ENCODE measurements at regions not wholly inside any gene's neighbourhood (a gene's known extent, or its start where the extent isn't known, plus 50 kb on each side); places are given as distances from the start of the nearest gene placed in this dataset.

DNA sequence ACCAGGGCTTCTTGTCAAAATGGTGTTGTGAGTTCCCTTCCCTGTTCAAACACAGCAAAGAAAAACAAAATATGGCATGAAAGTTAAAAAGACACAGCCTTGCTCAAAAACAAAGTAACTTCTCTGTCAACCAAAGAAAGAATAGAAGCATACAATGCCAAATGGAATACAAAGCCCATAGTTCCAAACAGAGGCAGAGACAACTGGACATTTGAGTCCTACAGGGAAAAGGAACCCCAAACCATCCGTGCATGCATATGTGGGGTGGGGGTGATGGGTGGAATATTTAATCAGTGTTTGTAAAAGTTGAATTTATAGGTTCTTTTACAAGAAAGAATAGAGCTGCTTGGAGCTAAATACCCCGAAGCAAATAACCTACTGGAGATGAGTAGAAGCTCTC is 218.7 kb downstream of the FAM76B start:
- ATAC-seq (ENCODE audit: low read depth in 2 of 2) (no peak), DNase-seq (no peak)
- peaks cover 14% of the 10 kb centered on the region for H3K36me3 Mint-ChIP-seq
- H3K9me3 Mint-ChIP-seq, result peaks cover 0 to 14% (median 2%) of the 10 kb centered on the region in 7 donors
- H3K4me1 Mint-ChIP-seq, result peaks cover 5 to 13% (median 7%) of the 10 kb centered on the region in 4 donors
- H3K4me3 Mint-ChIP-seq, result no peak overlapping the region
- Histone ChIP-seq H3K36me3 (ENCODE audit: control insufficient read depth, insufficient read depth, low read length) (no peaks in the 10 kb centered on the region), H3K9me3 (ENCODE audit: control insufficient read depth in 2 of 2, low read length in 2 of 2) (peaks cover 11 to 15% of the 10 kb centered on the region in 2 experiments), H3K4me1 (ENCODE audit: control insufficient read depth, insufficient read depth, low read length, poor library complexity, severe bottlenecking) (no peaks in the 10 kb centered on the region), H3K4me3 (ENCODE audit: low read depth, low read length) (no peak overlapping the region), H3K27ac (ENCODE audit: insufficient read depth, low read length, poor library complexity, severe bottlenecking) (no peak overlapping the region), H3K27me3 (ENCODE audit: control insufficient read depth, insufficient read depth, low read length) (peaks cover 3% of the 10 kb centered on the region)
- H3K27ac Mint-ChIP-seq, result peak overlapping the region in 1 of 3 donors; percentile 9
- H3K27me3 Mint-ChIP-seq, result peaks cover 6% of the 10 kb centered on the region

DNA sequence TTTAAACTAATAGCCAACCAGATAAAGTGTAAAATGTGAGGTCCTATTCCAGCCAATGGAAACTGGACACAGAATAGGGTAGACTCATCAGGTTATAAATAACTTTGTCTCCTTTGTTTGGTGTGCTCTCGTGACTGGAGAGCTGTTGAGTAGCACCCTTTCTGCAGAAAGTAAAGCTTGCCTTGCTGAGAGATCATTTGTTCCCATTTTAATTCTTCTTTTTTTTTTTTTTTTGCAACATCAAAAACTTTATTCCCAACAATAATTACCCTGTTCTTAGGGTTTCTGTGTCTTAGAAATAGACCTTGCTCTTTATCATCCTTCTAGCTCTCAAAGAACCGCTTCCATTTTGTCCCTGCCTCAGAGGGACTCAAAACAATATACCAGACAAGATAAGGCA is 220.4 kb downstream of the FAM76B start:
- H3K9me3 Mint-ChIP-seq, result peaks cover 0 to 14% (median 2%) of the 10 kb centered on the region in 7 donors
- peaks cover 11 to 15% of the 10 kb centered on the region in 2 experiments for H3K9me3 ChIP-seq (ENCODE audit: control insufficient read depth in 2 of 2, low read length in 2 of 2)
- H3K4me1 Mint-ChIP-seq, result peaks cover 9 to 21% (median 15%) of the 10 kb centered on the region in 4 donors
- no peak for DNase-seq
- H3K36me3 ChIP-seq (ENCODE audit: control insufficient read depth, insufficient read depth, low read length), result no peaks in the 10 kb centered on the region
- peaks cover 6% of the 10 kb centered on the region for H3K27me3 Mint-ChIP-seq
- H3K27ac ChIP-seq (ENCODE audit: insufficient read depth, low read length, poor library complexity, severe bottlenecking), result no peak overlapping the region
- ATAC-seq (ENCODE audit: low read depth in 2 of 2), result no peak
- H3K4me3 ChIP-seq (ENCODE audit: low read depth, low read length), result no peak overlapping the region
- peaks cover 14% of the 10 kb centered on the region for H3K36me3 Mint-ChIP-seq
- no peaks in the 10 kb centered on the region for H3K4me1 ChIP-seq (ENCODE audit: control insufficient read depth, insufficient read depth, low read length, poor library complexity, severe bottlenecking)
- H3K27me3 ChIP-seq (ENCODE audit: control insufficient read depth, insufficient read depth, low read length), result peaks cover 3% of the 10 kb centered on the region
- H3K27ac Mint-ChIP-seq, result no peak overlapping the region
- no peak overlapping the region for H3K4me3 Mint-ChIP-seq

DNA sequence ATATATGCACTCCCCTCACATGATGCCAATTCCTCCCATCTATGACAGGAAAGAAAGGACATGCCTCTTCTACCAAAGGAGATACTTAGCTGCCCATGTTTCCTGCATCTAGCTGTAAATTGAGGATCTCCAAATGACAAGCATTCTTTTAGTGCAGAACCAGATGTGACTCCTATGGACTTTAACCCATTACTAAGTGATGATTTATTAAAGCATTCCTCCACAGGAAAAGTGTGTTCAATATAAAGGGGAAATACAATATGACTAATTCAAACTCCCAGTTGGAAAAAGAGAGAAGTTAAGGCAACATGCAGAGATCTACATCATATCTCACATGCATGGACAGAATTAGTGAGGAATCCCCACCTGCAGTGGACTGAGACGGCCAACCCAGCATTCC is 221.3 kb downstream of the FAM76B start:
- peaks cover 11 to 27% (median 15%) of the 10 kb centered on the region in 4 donors for H3K4me1 Mint-ChIP-seq
- ATAC-seq (ENCODE audit: low read depth in 2 of 2) (no peak), DNase-seq (no peak)
- Histone ChIP-seq H3K27ac (ENCODE audit: insufficient read depth, low read length, poor library complexity, severe bottlenecking) (no peak overlapping the region), H3K9me3 (ENCODE audit: control insufficient read depth in 2 of 2, low read length in 2 of 2) (peaks cover 11 to 15% of the 10 kb centered on the region in 2 experiments), H3K36me3 (ENCODE audit: control insufficient read depth, insufficient read depth, low read length) (no peaks in the 10 kb centered on the region), H3K4me1 (ENCODE audit: control insufficient read depth, insufficient read depth, low read length, poor library complexity, severe bottlenecking) (no peaks in the 10 kb centered on the region), H3K4me3 (ENCODE audit: low read depth, low read length) (no peak overlapping the region), H3K27me3 (ENCODE audit: control insufficient read depth, insufficient read depth, low read length) (peaks cover 3% of the 10 kb centered on the region)
- no peak overlapping the region for H3K4me3 Mint-ChIP-seq
- H3K27me3 Mint-ChIP-seq, result peaks cover 6% of the 10 kb centered on the region
- peaks cover 14% of the 10 kb centered on the region for H3K36me3 Mint-ChIP-seq
- peaks cover 0 to 14% (median 2%) of the 10 kb centered on the region in 7 donors for H3K9me3 Mint-ChIP-seq
- H3K27ac Mint-ChIP-seq, result no peak overlapping the region

DNA sequence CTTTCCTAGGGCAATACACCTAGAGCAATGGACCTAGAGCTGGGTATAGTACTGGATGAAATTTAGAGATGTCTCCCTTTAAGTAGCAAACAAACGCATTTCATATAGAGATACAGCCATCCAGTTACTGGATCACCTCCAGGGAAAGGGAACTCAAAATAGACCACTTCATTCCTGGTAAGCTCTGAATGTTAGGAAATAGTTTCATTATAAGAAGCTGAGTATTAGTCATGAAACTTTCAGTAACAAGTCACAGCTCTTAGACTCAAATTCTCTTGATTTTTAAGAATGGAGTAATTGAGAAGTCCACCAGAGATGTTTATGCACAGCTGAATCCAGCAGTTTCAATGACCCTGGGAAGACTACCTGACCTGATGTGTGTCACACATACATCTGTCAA is 221.9 kb downstream of the FAM76B start:
- H3K4me1 ChIP-seq (ENCODE audit: control insufficient read depth, insufficient read depth, low read length, poor library complexity, severe bottlenecking), result no peaks in the 10 kb centered on the region
- H3K4me1 Mint-ChIP-seq, result peaks cover 11 to 28% (median 14%) of the 10 kb centered on the region in 4 donors
- H3K9me3 ChIP-seq (ENCODE audit: control insufficient read depth in 2 of 2, low read length in 2 of 2), result peaks cover 11 to 15% of the 10 kb centered on the region in 2 experiments
- H3K36me3 Mint-ChIP-seq, result peaks cover 16% of the 10 kb centered on the region
- no peak overlapping the region for H3K27ac ChIP-seq (ENCODE audit: insufficient read depth, low read length, poor library complexity, severe bottlenecking)
- H3K4me3 ChIP-seq (ENCODE audit: low read depth, low read length), result no peak overlapping the region
- no peaks in the 10 kb centered on the region for H3K36me3 ChIP-seq (ENCODE audit: control insufficient read depth, insufficient read depth, low read length)
- DNase-seq (no peak), ATAC-seq (ENCODE audit: low read depth in 2 of 2) (no peak)
- H3K27me3 Mint-ChIP-seq, result peaks cover 6% of the 10 kb centered on the region
- H3K27ac Mint-ChIP-seq, result no peak overlapping the region
- no peak overlapping the region for H3K4me3 Mint-ChIP-seq
- H3K27me3 ChIP-seq (ENCODE audit: control insufficient read depth, insufficient read depth, low read length), result peaks cover 3% of the 10 kb centered on the region
- H3K9me3 Mint-ChIP-seq, result peaks cover 0 to 14% (median 2%) of the 10 kb centered on the region in 7 donors

DNA sequence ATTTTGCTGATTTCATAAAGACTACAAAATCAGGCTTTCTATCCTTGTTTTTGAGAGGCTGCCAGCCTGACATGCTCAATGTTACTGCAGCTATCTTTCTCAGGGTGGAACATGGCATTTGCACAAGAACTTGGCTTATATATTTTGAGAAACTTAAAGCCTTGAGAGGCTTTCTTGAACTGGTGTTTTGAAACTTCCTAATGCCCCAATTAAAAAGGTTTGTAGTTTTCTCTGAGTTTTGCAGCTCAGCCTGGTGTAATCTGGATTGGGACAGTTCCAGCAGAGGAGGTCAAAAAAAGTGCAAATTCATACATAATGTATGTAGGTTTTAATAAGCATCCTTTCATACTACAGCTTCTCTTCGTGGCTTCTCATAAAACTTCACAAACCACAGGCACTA is 223.4 kb downstream of the FAM76B start:
- peaks cover 6% of the 10 kb centered on the region for H3K27me3 Mint-ChIP-seq
- H3K4me3 ChIP-seq (ENCODE audit: low read depth, low read length), result no peak overlapping the region
- H3K27ac ChIP-seq (ENCODE audit: insufficient read depth, low read length, poor library complexity, severe bottlenecking), result no peak overlapping the region
- H3K9me3 Mint-ChIP-seq, result peaks cover 0 to 14% (median 2%) of the 10 kb centered on the region in 7 donors
- DNase-seq, result no peak
- H3K27me3 ChIP-seq (ENCODE audit: control insufficient read depth, insufficient read depth, low read length), result peaks cover 3% of the 10 kb centered on the region
- peaks cover 23% of the 10 kb centered on the region for H3K36me3 Mint-ChIP-seq
- H3K4me3 Mint-ChIP-seq, result no peak overlapping the region
- H3K9me3 ChIP-seq (ENCODE audit: control insufficient read depth in 2 of 2, low read length in 2 of 2), result peaks cover 11 to 15% of the 10 kb centered on the region in 2 experiments
- H3K27ac Mint-ChIP-seq, result peak overlapping the region in 2 of 3 donors; percentile 9 to 16
- no peak for ATAC-seq (ENCODE audit: low read depth in 2 of 2)
- H3K4me1 ChIP-seq (ENCODE audit: control insufficient read depth, insufficient read depth, low read length, poor library complexity, severe bottlenecking), result no peaks in the 10 kb centered on the region
- H3K4me1 Mint-ChIP-seq, result peaks cover 11 to 28% (median 15%) of the 10 kb centered on the region in 4 donors
- no peaks in the 10 kb centered on the region for H3K36me3 ChIP-seq (ENCODE audit: control insufficient read depth, insufficient read depth, low read length)

DNA sequence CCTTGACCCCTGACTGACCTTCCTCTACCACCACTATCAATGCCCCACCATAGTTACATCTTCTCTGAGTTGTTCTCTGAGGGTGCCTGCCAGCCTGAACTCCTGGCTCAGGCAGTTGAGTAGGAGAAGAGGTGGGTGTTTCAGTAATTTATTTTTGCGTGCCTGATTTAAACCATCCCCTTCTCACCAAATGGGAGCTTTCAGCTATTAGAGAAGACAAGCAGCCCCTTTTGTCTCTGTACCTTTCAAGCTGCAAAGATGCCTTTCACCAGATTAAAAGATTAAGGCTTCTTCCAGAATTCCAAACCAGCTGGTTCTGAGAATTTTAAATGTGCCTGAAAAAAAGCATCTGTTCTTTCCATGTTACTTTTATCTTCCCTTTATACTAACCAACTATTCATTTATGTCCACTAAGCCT is 223.8 kb downstream of the FAM76B start:
- Mint-ChIP-seq H3K9me3 (peaks cover 0 to 14% (median 2%) of the 10 kb centered on the region in 7 donors), H3K4me3 (no peak overlapping the region), H3K27me3 (peaks cover 4% of the 10 kb centered on the region), H3K36me3 (peaks cover 21% of the 10 kb centered on the region), H3K27ac (peak overlapping the region in 1 of 3 donors; percentile 39), H3K4me1 (peaks cover 11 to 28% (median 15%) of the 10 kb centered on the region in 4 donors)
- ATAC-seq (ENCODE audit: low read depth in 2 of 2) (no peak), DNase-seq (no peak)
- Histone ChIP-seq H3K27me3 (ENCODE audit: control insufficient read depth, insufficient read depth, low read length) (peaks cover 3% of the 10 kb centered on the region), H3K27ac (ENCODE audit: insufficient read depth, low read length, poor library complexity, severe bottlenecking) (no peak overlapping the region), H3K9me3 (ENCODE audit: control insufficient read depth in 2 of 2, low read length in 2 of 2) (peaks cover 11 to 15% of the 10 kb centered on the region in 2 experiments), H3K4me1 (ENCODE audit: control insufficient read depth, insufficient read depth, low read length, poor library complexity, severe bottlenecking) (no peaks in the 10 kb centered on the region), H3K36me3 (ENCODE audit: control insufficient read depth, insufficient read depth, low read length) (no peaks in the 10 kb centered on the region), H3K4me3 (ENCODE audit: low read depth, low read length) (no peak overlapping the region)

DNA sequence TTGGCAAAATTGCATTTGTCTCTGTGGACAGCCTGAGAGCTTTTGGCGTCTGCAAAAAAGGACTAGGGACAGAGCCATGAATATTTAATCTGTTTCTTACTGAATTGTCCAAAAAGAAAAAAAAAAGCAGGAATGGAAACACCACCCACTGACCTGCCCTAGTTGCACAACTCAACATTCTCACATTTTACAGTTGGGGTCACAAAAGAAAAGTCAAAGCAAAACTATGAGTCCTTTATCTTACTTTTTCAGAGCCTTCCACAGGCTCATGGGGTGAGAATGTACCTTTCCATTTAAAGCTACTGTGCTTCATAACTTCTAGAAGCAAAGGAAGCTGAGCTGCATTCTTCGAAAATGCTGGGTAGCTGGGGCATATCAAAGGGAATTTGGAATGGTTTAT is 225.7 kb downstream of the FAM76B start:
- Mint-ChIP-seq H3K9me3 (peaks cover 0 to 6% (median under 1%) of the 10 kb centered on the region in 7 donors), H3K27me3 (no peaks in the 10 kb centered on the region), H3K4me1 (peaks cover 11 to 28% (median 17%) of the 10 kb centered on the region in 4 donors), H3K4me3 (no peak overlapping the region), H3K27ac (no peak overlapping the region), H3K36me3 (peaks cover 14% of the 10 kb centered on the region)
- no peak overlapping the region for H3K27ac ChIP-seq (ENCODE audit: insufficient read depth, low read length, poor library complexity, severe bottlenecking)
- no peak overlapping the region for H3K4me3 ChIP-seq (ENCODE audit: low read depth, low read length)
- no peaks in the 10 kb centered on the region for H3K36me3 ChIP-seq (ENCODE audit: control insufficient read depth, insufficient read depth, low read length)
- no peaks in the 10 kb centered on the region for H3K27me3 ChIP-seq (ENCODE audit: control insufficient read depth, insufficient read depth, low read length)
- DNase-seq (no peak), ATAC-seq (ENCODE audit: low read depth in 2 of 2) (no peak)
- no peaks in the 10 kb centered on the region for H3K4me1 ChIP-seq (ENCODE audit: control insufficient read depth, insufficient read depth, low read length, poor library complexity, severe bottlenecking)
- H3K9me3 ChIP-seq (ENCODE audit: control insufficient read depth in 2 of 2, low read length in 2 of 2), result peaks cover 3 to 4% of the 10 kb centered on the region in 2 experiments

DNA sequence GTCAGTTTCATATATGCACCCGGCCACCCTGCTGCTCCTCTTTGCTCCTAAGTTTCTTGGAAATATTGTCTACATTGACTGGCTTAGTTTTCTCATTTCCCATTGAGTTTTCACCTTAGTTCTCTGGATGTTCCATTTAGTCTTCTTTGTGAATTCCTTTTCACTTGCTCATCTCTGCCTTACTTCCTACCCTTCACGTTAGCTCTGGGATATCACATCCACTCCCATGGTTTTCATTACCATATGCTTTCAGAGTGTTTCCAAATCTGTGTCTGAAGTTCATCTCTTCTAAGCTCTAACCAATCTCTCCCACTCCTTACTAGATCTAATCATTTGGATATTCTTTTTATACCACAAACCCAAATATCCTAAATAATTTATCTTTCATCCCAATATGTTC is 226.4 kb downstream of the FAM76B start:
- Histone ChIP-seq H3K36me3 (ENCODE audit: control insufficient read depth, insufficient read depth, low read length) (no peaks in the 10 kb centered on the region), H3K4me1 (ENCODE audit: control insufficient read depth, insufficient read depth, low read length, poor library complexity, severe bottlenecking) (no peaks in the 10 kb centered on the region), H3K27ac (ENCODE audit: insufficient read depth, low read length, poor library complexity, severe bottlenecking) (no peak overlapping the region), H3K9me3 (ENCODE audit: control insufficient read depth in 2 of 2, low read length in 2 of 2) (no peaks in the 10 kb centered on the region), H3K4me3 (ENCODE audit: low read depth, low read length) (no peak overlapping the region), H3K27me3 (ENCODE audit: control insufficient read depth, insufficient read depth, low read length) (no peaks in the 10 kb centered on the region)
- no peaks in the 10 kb centered on the region for H3K27me3 Mint-ChIP-seq
- no peak for DNase-seq
- H3K4me1 Mint-ChIP-seq, result peaks cover 11 to 28% (median 17%) of the 10 kb centered on the region in 4 donors
- H3K9me3 Mint-ChIP-seq, result peaks cover 0 to 3% (median 0%) of the 10 kb centered on the region in 7 donors
- peaks cover 18% of the 10 kb centered on the region for H3K36me3 Mint-ChIP-seq
- H3K27ac Mint-ChIP-seq, result no peak overlapping the region
- no peak for ATAC-seq (ENCODE audit: low read depth in 2 of 2)
- H3K4me3 Mint-ChIP-seq, result no peak overlapping the region

Data from CD4-positive, CD25-positive, alpha-beta regulatory T cell (primary cell).